NCI-H510A treated with DMSO at 0.1 percent for 48 hours (cell line): ENCODE measurements at regions not wholly inside any gene's neighbourhood (a gene's known extent, or its start where the extent isn't known, plus 50 kb on each side); places are given as distances from the start of the nearest gene placed in this dataset.
"Not testable (repeated sequence)": the region's sequence is repeated elsewhere in the genome, so short reads cannot be mapped to it uniquely, and the experiment has no call there.

Source experiments
- DNase-seq: peaks from one replicate; lab custom pipeline; 2025; lab: John Stamatoyannopoulos, UW

GRCh38 chr4:187065396-187065795 is 341.7 kb upstream of the FAT1 start:
- no peak for DNase-seq

GRCh38 chr4:187065806-187066205 is 342.1 kb upstream of the FAT1 start:
- no peak for DNase-seq

GRCh38 chr4:187069398-187069797 is 345.7 kb upstream of the FAT1 start:
- no peak for DNase-seq

GRCh38 chr4:187070158-187070557 is 346.5 kb upstream of the FAT1 start:
- DNase-seq = no peak

GRCh38 chr4:187070740-187071139 is 347.1 kb upstream of the FAT1 start:
- DNase-seq = no peak

GRCh38 chr4:187071946-187072600 is 348.4 kb upstream of the FAT1 start:
- no peak for DNase-seq

- DNase-seq = no peak
These were observed 350.2 kb upstream of the FAT1 start for GRCh38 chr4:187073820-187074219.

GRCh38 chr4:187075514-187075913 is 351.9 kb upstream of the FAT1 start:
- no peak for DNase-seq

GRCh38 chr4:187077744-187078401 is 354.2 kb upstream of the FAT1 start:
- no peak for DNase-seq

GRCh38 chr4:187084701-187085100 is 361.0 kb upstream of the FAT1 start:
- no peak for DNase-seq

- no peak for DNase-seq
These were observed 361.7 kb upstream of the FAT1 start for GRCh38 chr4:187085339-187085738.

GRCh38 chr4:187086151-187086550 is 362.5 kb upstream of the FAT1 start:
- no peak for DNase-seq

- DNase-seq = no peak
These were observed 364.6 kb upstream of the FAT1 start for GRCh38 chr4:187088070-187088799.

- DNase-seq = no peak
These were observed 366.7 kb upstream of the FAT1 start for GRCh38 chr4:187090401-187090800.

- not testable (repeated sequence) for DNase-seq
These were observed 367.2 kb upstream of the FAT1 start for GRCh38 chr4:187090832-187091231.

- DNase-seq = no peak
These were observed 370.5 kb upstream of the FAT1 start for GRCh38 chr4:187094144-187094543.

- no peak for DNase-seq
These were observed 374.8 kb upstream of the FAT1 start for GRCh38 chr4:187098429-187098828.

- DNase-seq = no peak
These were observed 379.7 kb upstream of the FAT1 start for GRCh38 chr4:187103351-187103750.

- no peak for DNase-seq
These were observed 385.2 kb upstream of the FAT1 start for GRCh38 chr4:187108845-187109244.

GRCh38 chr4:187109636-187110035 is 386.0 kb upstream of the FAT1 start:
- no peak for DNase-seq

- DNase-seq = no peak
These were observed 394.5 kb upstream of the FAT1 start for GRCh38 chr4:187118166-187118565.

- no peak for DNase-seq
These were observed 395.0 kb upstream of the FAT1 start for GRCh38 chr4:187118602-187119120.

- DNase-seq = no peak
These were observed 400.7 kb upstream of the FAT1 start for GRCh38 chr4:187124331-187124730.
